Left cardiac atrium (tissue), 4 donors: ENCODE measurements at regions not wholly inside any gene's neighbourhood (a gene's known extent, or its start where the extent isn't known, plus 50 kb on each side); places are given as distances from the start of the nearest gene placed in this dataset.

Experiments used
- ATAC-seq, 2 donors: fragments of 200-7000 bp; cut with Tn5 transposase; one replicate each; pipeline ENCODE4 v1.9.1; 2020; ENCODE audit warnings: mild to moderate bottlenecking in 2 of 2, moderate library complexity in 2 of 2
- DNase-seq: peaks from one replicate; pipeline ENCODE4 v3.0.0-alpha.2; 2020
- intact Hi-C, 2 donors: fragments of 100-400 bp; cut with DNase I; formaldehyde crosslinking; loops; one replicate each; pipeline versions ENCODE4 v1.14.1 to v1.15.1; 2022 to 2023
- donor health status: DM: no; HTN: yes; CAD: no.
- donor health status: DM: no; HTN: yes; CAD: no; lungs with severe emphysema.
- donor health status: DM: yes; HTN: yes; CAD: no.
- donor health status: Dilated cardiomyopathy.

- DNase-seq (no peak), ATAC-seq (no peak)
- intact Hi-C loops, result no loop called here
Measured at GRCh38 chr5:62964428-62964827, 385.8 kb downstream of the LRRC70 start.

- intact Hi-C loops, result no loop called here
- no peak for DNase-seq
- no peak for ATAC-seq
Measured at GRCh38 chr5:62960781-62961180, 382.2 kb downstream of the LRRC70 start.

GRCh38 chr5:62956597-62956996 lies 378.0 kb downstream of the LRRC70 start:
- ATAC-seq, result no peak
- no peak for DNase-seq
- intact Hi-C loops, result no loop called here

- no peak for ATAC-seq
- intact Hi-C loops, result no loop called here
Measured at GRCh38 chr5:62954578-62954977, 376.0 kb downstream of the LRRC70 start.

GRCh38 chr5:62948301-62948700 lies 369.7 kb downstream of the LRRC70 start:
- ATAC-seq (no peak), DNase-seq (no peak)
- intact Hi-C loops, result no loop called here

More at GRCh38 chr5:62954578-62954977, 376.0 kb downstream of the LRRC70 start:
- no peak for DNase-seq

GRCh38 chr5:62942384-62942783 lies 363.8 kb downstream of the LRRC70 start:
- intact Hi-C loops, result no loop called here
- DNase-seq, result no peak
- ATAC-seq, result no peak

GRCh38 chr5:62938927-62939326 lies 360.3 kb downstream of the LRRC70 start:
- DNase-seq, result no peak
- intact Hi-C loops, result no loop called here
- ATAC-seq, result no peak

GRCh38 chr5:62937661-62938558 lies 359.3 kb downstream of the LRRC70 start:
- DNase-seq (no peak), ATAC-seq (peak; percentile 61 to 77)
- intact Hi-C loops, result no loop called here

- ATAC-seq (no peak), DNase-seq (no peak)
- intact Hi-C loops, result no loop called here
Measured at GRCh38 chr5:62935660-62936059, 357.0 kb downstream of the LRRC70 start.

GRCh38 chr5:62934319-62934718 lies 355.7 kb downstream of the LRRC70 start:
- no peak for DNase-seq
- ATAC-seq, result no peak
- intact Hi-C loops, result no loop called here

GRCh38 chr5:62933261-62933660 lies 354.6 kb downstream of the LRRC70 start:
- intact Hi-C loops, result no loop called here
- DNase-seq, result no peak
- ATAC-seq, result no peak

- ATAC-seq (peak; percentile 17 to 38), DNase-seq (no peak)
- intact Hi-C loops, result no loop called here
Measured at GRCh38 chr5:62931153-62931950, 352.7 kb downstream of the LRRC70 start.

GRCh38 chr5:62922191-62922590 lies 343.6 kb downstream of the LRRC70 start:
- DNase-seq (no peak), ATAC-seq (no peak)
- intact Hi-C loops, result no loop called here

GRCh38 chr5:62920856-62921255 lies 342.2 kb downstream of the LRRC70 start:
- DNase-seq, result no peak
- ATAC-seq, result no peak
- intact Hi-C loops, result no loop called here

- intact Hi-C loops, result no loop called here
- ATAC-seq, result no peak
- no peak for DNase-seq
Measured at GRCh38 chr5:62909326-62909725, 330.7 kb downstream of the LRRC70 start.

GRCh38 chr5:62902126-62902525 lies 323.5 kb downstream of the LRRC70 start:
- no peak for ATAC-seq
- intact Hi-C loops, result no loop called here

GRCh38 chr5:62900976-62901375 lies 322.4 kb downstream of the LRRC70 start:
- ATAC-seq (no peak), DNase-seq (no peak)
- intact Hi-C loops, result no loop called here

More at GRCh38 chr5:62902126-62902525, 323.5 kb downstream of the LRRC70 start:
- DNase-seq, result no peak

- ATAC-seq (no peak), DNase-seq (no peak)
- intact Hi-C loops, result no loop called here
Measured at GRCh38 chr5:62896121-62896893, 317.7 kb downstream of the LRRC70 start.

- DNase-seq (no peak), ATAC-seq (peak; percentile 76 to 83)
Measured at GRCh38 chr5:62886603-62887315, 308.1 kb downstream of the LRRC70 start.

More at GRCh38 chr5:62886603-62887315, 308.1 kb downstream of the LRRC70 start:
- intact Hi-C loops, result no loop called here
